ENCODE measurements at regions not wholly inside any gene's neighbourhood (a gene's known extent, or its start where the extent isn't known, plus 50 kb on each side); places are given as distances from the start of the nearest gene placed in this dataset.
A peak's percentile ranks its signal among the peaks of the same experiment; 100 is the strongest.

DNA sequence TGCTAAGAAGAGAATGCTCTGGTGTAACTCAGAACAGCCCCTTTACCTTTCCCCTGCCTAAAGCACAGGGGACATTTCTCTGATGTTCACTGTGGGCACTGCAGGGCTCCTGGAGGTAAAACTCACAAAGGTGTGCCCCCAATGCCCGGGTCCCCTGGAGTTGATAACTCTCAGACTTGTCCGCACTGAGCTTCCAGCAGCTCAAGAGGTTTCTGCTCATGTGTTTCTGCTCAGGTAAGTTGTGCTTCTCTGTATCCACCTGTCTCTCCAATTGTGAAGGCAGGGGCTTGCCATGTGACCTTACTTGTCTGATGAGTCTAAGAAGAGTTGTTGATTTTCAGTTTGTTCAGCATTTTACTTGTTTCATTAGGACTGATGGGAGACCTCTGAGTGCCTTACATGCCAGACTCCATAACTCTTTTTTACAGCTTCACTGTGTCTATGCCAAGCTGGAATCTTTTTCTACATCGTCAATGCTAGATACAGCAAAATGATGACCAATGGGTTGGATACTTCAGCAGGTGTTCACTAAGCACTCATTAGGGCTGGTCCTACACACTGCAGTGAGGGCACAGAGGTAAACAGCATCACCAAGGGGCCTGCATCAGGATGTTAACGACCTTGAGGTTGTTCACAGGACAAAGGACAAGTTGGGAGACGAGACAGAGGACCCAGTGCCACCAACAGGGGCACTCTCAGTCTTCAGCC is 56.4 kb downstream of the MRPL36 start (continued):
- TF ChIP-seq, protein P1, sequence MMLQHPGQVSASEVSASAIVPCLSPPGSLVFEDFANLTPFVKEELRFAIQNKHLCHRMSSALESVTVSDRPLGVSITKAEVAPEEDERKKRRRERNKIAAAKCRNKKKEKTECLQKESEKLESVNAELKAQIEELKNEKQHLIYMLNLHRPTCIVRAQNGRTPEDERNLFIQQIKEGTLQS (IDR thresholded peaks at IDR 0.05): no peak
- TF ChIP-seq SRF (IDR thresholded peaks at IDR 0.05; ENCODE audit: low read depth): no peak
- TF ChIP-seq SP1 (IDR thresholded peaks at IDR 0.05; ENCODE audit: low read depth): no peak
- TF ChIP-seq SIN3A (IDR thresholded peaks at IDR 0.05; ENCODE audit: low read depth): no peak
- no peak for TF ChIP-seq YY1 (IDR thresholded peaks at IDR 0.05; ENCODE audit: extremely low read depth, insufficient replicate concordance, low read depth, low read length)
- TF ChIP-seq POLR2A (IDR thresholded peaks at IDR 0.05; ENCODE audit: borderline replicate concordance, extremely low read depth, insufficient read depth, insufficient read length): no peak
- TF ChIP-seq ZNF274 (IDR thresholded peaks at IDR 0.05; ENCODE audit: low read depth, low read length): no peak
- no peak for TF ChIP-seq ELF1 (IDR thresholded peaks at IDR 0.05; ENCODE audit: borderline replicate concordance, low read depth)
- TF ChIP-seq JUND (IDR thresholded peaks at IDR 0.05): no peak

DNA sequence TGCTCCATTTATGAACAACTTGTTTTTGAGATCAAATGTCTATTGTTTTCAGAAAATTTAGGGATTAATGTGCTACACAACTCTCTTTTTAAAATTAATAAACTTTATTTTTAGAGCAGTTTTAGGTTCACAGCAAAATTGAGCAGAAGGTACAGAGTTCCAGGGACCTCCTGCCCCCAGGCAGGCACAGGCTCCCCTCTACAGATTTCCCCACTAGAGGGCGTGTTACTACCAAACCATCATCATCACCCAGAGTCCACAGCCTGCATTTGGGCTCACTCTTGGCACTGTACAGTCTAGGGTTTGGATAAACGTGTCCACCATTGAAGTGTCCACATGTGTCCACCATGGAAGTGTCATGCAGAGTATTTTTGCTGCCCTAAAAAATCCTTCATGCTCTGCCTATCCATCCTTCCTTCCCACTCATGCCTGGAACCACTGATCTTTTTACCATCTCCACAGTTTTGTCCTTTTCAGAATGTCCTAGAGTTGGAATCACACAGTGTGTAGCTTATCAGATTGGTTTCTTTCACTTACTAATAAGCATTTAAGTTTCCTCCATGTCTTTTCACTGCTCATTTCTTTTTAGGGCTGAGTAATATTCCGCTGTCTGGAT is 61.7 kb downstream of the MRPL36 start:
- Histone ChIP-seq H3K79me2 (ENCODE audit: insufficient read depth, low read length) (no peaks in the 10 kb centered on the region), H4K20me1 (ENCODE audit: insufficient read depth) (no peaks in the 10 kb centered on the region), H3K9me2 (ENCODE audit: insufficient read depth) (no peaks in the 10 kb centered on the region), H3K4me2 (ENCODE audit: low read length) (no peak overlapping the region), H3K36me3 (ENCODE audit: control insufficient read depth in 1 of 2, insufficient read depth in 2 of 2, low read length in 2 of 2) (no peaks in the 10 kb centered on the region), H3K4me3 (replicated peaks in 1 of 2; ENCODE audit: low read depth in 1 of 2, low read length in 2 of 2) (no peak overlapping the region), H3K4me1 (ENCODE audit: control insufficient read depth in 1 of 2, insufficient read depth in 2 of 2, low read length in 2 of 2) (no peaks in the 10 kb centered on the region), H3K27me3 (ENCODE audit: insufficient read depth, low read length) (peaks cover 15% of the 10 kb centered on the region; the same call in 1 of the 2 replicates), H2AFZ (ENCODE audit: low read depth, low read length, poor library complexity, severe bottlenecking) (no peak overlapping the region), H3K9ac (ENCODE audit: low read length) (no peak overlapping the region), H3K9me3 (ENCODE audit: control insufficient read depth in 1 of 2, insufficient read depth in 1 of 2, low read depth in 1 of 2, low read length in 2 of 2) (peaks cover 0 to 5% of the 10 kb centered on the region in 2 experiments; a peak in 1 of 4 replicates), H3K27ac (ENCODE audit: low read depth, low read length) (no peak overlapping the region)
- TF ChIP-seq ELF1 (IDR thresholded peaks at IDR 0.05; ENCODE audit: borderline replicate concordance, low read depth) (no peak), EZH2 (IDR thresholded peaks at IDR 0.05) (no peak), TCF7L2 (IDR thresholded peaks at IDR 0.05; ENCODE audit: borderline replicate concordance, extremely low read depth, insufficient read depth, insufficient read length) (no peak), YY1 (IDR thresholded peaks at IDR 0.05; ENCODE audit: extremely low read depth, insufficient replicate concordance, low read depth, low read length) (no peak), RAD21 (IDR thresholded peaks at IDR 0.05; ENCODE audit: low read depth) (peak; percentile 60), CEBPB (IDR thresholded peaks at IDR 0.05; ENCODE audit: low read depth) (no peak)
- TF ChIP-seq, protein P2, sequence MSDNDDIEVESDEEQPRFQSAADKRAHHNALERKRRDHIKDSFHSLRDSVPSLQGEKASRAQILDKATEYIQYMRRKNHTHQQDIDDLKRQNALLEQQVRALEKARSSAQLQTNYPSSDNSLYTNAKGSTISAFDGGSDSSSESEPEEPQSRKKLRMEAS (IDR thresholded peaks at IDR 0.05): no peak
- TF ChIP-seq, protein P3, sequence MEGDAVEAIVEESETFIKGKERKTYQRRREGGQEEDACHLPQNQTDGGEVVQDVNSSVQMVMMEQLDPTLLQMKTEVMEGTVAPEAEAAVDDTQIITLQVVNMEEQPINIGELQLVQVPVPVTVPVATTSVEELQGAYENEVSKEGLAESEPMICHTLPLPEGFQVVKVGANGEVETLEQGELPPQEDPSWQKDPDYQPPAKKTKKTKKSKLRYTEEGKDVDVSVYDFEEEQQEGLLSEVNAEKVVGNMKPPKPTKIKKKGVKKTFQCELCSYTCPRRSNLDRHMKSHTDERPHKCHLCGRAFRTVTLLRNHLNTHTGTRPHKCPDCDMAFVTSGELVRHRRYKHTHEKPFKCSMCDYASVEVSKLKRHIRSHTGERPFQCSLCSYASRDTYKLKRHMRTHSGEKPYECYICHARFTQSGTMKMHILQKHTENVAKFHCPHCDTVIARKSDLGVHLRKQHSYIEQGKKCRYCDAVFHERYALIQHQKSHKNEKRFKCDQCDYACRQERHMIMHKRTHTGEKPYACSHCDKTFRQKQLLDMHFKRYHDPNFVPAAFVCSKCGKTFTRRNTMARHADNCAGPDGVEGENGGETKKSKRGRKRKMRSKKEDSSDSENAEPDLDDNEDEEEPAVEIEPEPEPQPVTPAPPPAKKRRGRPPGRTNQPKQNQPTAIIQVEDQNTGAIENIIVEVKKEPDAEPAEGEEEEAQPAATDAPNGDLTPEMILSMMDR (IDR thresholded peaks at IDR 0.05 in 2 of 3, conservative IDR thresholded peaks at IDR 0.05 in 1 of 3; ENCODE audit: borderline replicate concordance in 1 of 3, insufficient read depth in 1 of 3, low read depth in 2 of 3, low read length in 2 of 3): peak; percentile 52 to 77 (median 76); a peak in 5 of 6 replicates
- TF ChIP-seq, protein P1 (IDR thresholded peaks at IDR 0.05): no peak
- CTCF ChIA-PET: no interaction called here
- no TSS peak for BruUV-seq (replicated peaks)
- RAD21 ChIA-PET (ENCODE audit: low non-redundant PET in 1 of 2, low total read pairs in 2 of 2, uncharacterized antibody in 2 of 2, unreplicated experiment in 2 of 2): no interaction called here
- ATAC-seq: peak; percentile 97
- peak; percentile 22 for DNase-seq (ENCODE audit: low read depth, low spot score)
- intact Hi-C loops (cut with micrococcal nuclease): no loop called here
- POLR2A ChIA-PET: no interaction called here
